Psoas muscle (tissue), 7 donors: ENCODE measurements at regions not wholly inside any gene's neighbourhood (a gene's known extent, or its start where the extent isn't known, plus 50 kb on each side); places are given as distances from the start of the nearest gene placed in this dataset.

Experiments
- ATAC-seq, 4 donors: fragments of 200-7000 bp; cut with Tn5 transposase; one replicate each; pipeline ENCODE4 v1.9.1; 2020; ENCODE audit warnings: moderate library complexity in 3 of 4, mild to moderate bottlenecking in 2 of 4
- DNase-seq, 2 donors: peaks; one replicate each; pipeline ENCODE4 v3.0.0-alpha.2; 2020
- H3K27ac ChIP-seq: fragments of 200-600 bp; one replicate; pipeline ENCODE4 v1.8.0; 2022
- H3K27me3 ChIP-seq, 3 donors: fragments of 200-600 bp in 1 of 3; one replicate each; pipeline versions ENCODE4 v1.6.1 to v1.8.0; 2013 to 2022; ENCODE audit warnings: low read length in 2 of 3, mild to moderate bottlenecking in 2 of 3, moderate library complexity in 1 of 3; ENCODE audit not compliant: insufficient read depth in 3 of 3
- H3K36me3 ChIP-seq, 2 donors: fragments of 200-600 bp in 1 of 2; one replicate each; pipeline versions ENCODE4 v1.6.1 to v1.8.0; 2013 to 2022; ENCODE audit warnings: low read depth in 1 of 2, mild to moderate bottlenecking in 1 of 2, moderate library complexity in 1 of 2; ENCODE audit not compliant: insufficient read depth in 1 of 2
- H3K4me1 ChIP-seq: fragments of 200-600 bp; one replicate; pipeline ENCODE4 v1.8.0; 2022
- H3K4me3 ChIP-seq: fragments of 200-600 bp; one replicate; pipeline ENCODE4 v1.8.0; 2022; ENCODE audit warnings: mild to moderate bottlenecking
- H3K9me3 ChIP-seq: fragments of 200-600 bp; one replicate; pipeline ENCODE4 v1.8.0; 2022
- WGBS, 3 donors: extraction: QIAGEN DNeasy Blood & Tissue Kit; methylation state at CpG; one replicate each; pipeline versions ENCODE4 v1.1.6 to v1.1.7; 2013; 5-methylcytosine and 5-hydroxymethylcytosine counted together
- intact Hi-C, 2 donors: fragments of 100-400 bp; cut with DNase I; formaldehyde crosslinking; loops; one replicate each; pipeline versions ENCODE4 v1.11.0 to v1.14.2; 2022
- TF ChIP-seq, protein P1 (sequence below): fragments of 200-600 bp; IDR thresholded peaks from one replicate; pipeline ENCODE4 v1.8.0; 2022; ENCODE audit warnings: antibody characterized with exemption
- donor health status: healthy with polysubstance abuse.
- donor health status: DM: no; HTN: no; CAD: no; lungs with moderate emphysema.
- donor health status: Bipolar disorder and iron deficiency.
- donor health status: healthy.
- donor health status: DM: yes; HTN: yes; CAD: no.
- donor health status: DM: no; HTN: no; CAD: no.
- donor health status: DM: yes; HTN: yes; CAD: no.

DNA sequence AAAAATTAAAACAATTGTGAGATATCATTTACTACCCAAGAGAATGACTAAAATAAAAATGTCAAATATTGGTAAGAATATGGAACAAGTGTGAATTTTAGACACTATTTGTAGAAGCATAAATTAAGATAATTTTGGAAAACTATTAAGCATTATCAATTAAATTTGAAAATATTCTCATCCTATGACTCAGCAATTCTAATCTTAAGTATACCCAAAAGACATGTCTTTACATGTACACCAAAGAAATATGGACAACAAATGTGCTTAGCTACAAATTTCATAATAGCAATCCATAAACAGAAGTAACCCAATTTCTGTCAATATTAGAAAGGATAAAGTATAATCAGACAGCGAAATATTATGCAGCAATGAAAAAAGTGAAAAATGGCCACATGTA lies 1032.2 kb upstream of the SEMA6D start:
- Histone ChIP-seq H3K27me3 (no peaks in the 10 kb centered on the region), H3K4me1 (no peaks in the 10 kb centered on the region), H3K9me3 (no peaks in the 10 kb centered on the region), H3K4me3 (no peak overlapping the region), H3K27ac (no peak overlapping the region), H3K36me3 (no peaks in the 10 kb centered on the region)
- TF ChIP-seq, protein P1, sequence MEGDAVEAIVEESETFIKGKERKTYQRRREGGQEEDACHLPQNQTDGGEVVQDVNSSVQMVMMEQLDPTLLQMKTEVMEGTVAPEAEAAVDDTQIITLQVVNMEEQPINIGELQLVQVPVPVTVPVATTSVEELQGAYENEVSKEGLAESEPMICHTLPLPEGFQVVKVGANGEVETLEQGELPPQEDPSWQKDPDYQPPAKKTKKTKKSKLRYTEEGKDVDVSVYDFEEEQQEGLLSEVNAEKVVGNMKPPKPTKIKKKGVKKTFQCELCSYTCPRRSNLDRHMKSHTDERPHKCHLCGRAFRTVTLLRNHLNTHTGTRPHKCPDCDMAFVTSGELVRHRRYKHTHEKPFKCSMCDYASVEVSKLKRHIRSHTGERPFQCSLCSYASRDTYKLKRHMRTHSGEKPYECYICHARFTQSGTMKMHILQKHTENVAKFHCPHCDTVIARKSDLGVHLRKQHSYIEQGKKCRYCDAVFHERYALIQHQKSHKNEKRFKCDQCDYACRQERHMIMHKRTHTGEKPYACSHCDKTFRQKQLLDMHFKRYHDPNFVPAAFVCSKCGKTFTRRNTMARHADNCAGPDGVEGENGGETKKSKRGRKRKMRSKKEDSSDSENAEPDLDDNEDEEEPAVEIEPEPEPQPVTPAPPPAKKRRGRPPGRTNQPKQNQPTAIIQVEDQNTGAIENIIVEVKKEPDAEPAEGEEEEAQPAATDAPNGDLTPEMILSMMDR, result no peak
- intact Hi-C loops, result no loop called here
- 0 to 83% (median 2%) methylated on average over 1 of the region's 1 CpG for WGBS, 3 donors
- DNase-seq, result no peak
- ATAC-seq, result no peak

DNA sequence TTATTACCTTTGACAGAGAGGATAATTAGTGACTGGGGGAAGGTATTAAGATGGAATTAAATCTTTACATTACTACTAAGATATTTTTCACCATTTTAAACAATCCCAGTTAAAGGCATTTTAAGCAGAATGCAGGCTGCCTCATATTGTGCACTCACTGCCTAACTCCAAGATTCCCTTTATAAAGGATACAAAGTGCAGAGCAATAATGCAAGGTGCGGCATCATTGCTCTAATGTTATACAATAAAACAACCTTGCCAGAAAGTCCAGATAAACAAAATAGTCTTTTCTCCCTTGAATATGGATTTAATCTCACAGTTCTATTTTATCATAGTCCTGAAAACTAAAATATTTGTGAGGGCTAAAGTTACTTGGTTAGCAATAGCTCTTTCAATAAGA lies 1031.6 kb upstream of the SEMA6D start:
- WGBS, 3 donors, result 97 to 100% (median 97%) methylated on average over 1 of the region's 1 CpG
- no peaks in the 10 kb centered on the region for H3K36me3 ChIP-seq
- no peak for ATAC-seq
- H3K4me1 ChIP-seq, result no peaks in the 10 kb centered on the region
- H3K27ac ChIP-seq, result no peak overlapping the region
- no peaks in the 10 kb centered on the region for H3K9me3 ChIP-seq
- intact Hi-C loops, result no loop called here
- no peak overlapping the region for H3K4me3 ChIP-seq
- H3K27me3 ChIP-seq, result no peaks in the 10 kb centered on the region
- no peak for DNase-seq
- TF ChIP-seq, protein P1, result no peak

DNA sequence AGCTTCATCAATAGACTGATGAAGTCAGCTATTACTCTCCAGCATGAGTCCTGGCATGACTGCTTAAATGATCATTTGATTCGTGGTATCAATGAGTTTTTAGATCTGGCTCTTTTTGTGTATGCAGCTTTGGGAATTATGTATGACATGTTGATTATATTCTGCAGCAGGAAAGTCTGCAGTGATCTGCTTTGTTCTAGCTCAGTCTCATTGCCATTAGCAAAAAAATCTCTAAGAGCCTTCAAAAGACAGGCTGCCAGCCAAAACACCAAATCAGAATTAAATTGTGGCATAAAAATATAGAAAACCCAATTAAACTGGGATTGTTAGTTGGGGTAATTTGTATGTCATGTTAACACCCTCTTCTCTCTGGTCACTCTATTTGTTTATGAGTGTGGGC lies 1021.0 kb upstream of the SEMA6D start:
- Histone ChIP-seq H3K27me3 (no peaks in the 10 kb centered on the region), H3K27ac (no peak overlapping the region), H3K4me1 (no peaks in the 10 kb centered on the region), H3K36me3 (no peaks in the 10 kb centered on the region), H3K9me3 (no peaks in the 10 kb centered on the region), H3K4me3 (no peak overlapping the region)
- intact Hi-C loops, result no loop called here
- TF ChIP-seq, protein P1, result no peak
- WGBS, 3 donors, result 31 to 46% (median 33%) methylated on average over 1 of the region's 1 CpG
- no peak for DNase-seq
- ATAC-seq, result no peak

DNA sequence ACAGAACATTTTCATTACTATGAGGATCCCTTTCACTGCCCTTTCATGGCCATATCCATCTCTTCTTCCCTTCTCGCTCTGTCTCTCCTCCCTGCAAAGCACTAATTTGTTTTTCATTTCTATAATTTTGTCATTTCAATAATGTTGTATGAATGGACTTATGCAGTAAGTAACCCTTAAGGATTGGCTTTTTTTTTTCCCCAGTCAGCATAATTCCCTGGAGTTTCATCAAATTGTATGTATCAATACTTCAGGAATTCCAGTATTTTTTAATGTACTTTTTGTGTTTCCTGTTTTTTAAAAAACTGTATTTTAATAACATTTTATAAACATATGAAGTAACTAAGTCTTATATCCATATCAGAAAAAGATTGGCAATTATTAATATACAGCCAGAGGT lies 1016.0 kb upstream of the SEMA6D start:
- WGBS, 3 donors, result 74 to 89% (median 88%) methylated on average over 1 of the region's 1 CpG
- ATAC-seq (no peak), DNase-seq (no peak)
- intact Hi-C loops, result no loop called here
- Histone ChIP-seq H3K4me1 (no peaks in the 10 kb centered on the region), H3K27me3 (no peaks in the 10 kb centered on the region), H3K36me3 (no peaks in the 10 kb centered on the region), H3K4me3 (no peak overlapping the region), H3K27ac (no peak overlapping the region), H3K9me3 (no peaks in the 10 kb centered on the region)
- TF ChIP-seq, protein P1, result no peak

DNA sequence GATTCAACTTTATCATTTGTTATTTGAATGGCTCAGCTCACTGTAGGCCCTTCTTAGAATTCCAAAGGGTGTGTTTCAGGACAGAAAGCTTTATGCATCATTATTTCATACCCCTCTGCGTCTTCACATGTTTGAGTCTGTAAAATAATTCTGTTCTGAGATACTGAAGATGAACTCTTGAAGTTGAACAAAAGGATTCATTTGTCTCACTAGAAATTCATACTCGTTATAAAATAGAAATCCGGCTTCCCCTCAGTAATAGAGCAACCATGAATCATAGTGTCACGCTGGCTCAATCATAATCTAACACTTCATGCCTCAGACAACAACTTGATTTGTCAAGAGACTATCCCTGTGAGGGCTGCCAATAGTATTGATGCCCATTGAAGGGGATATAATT lies 1015.4 kb upstream of the SEMA6D start:
- intact Hi-C loops, result no loop called here
- WGBS, 3 donors, result 52 to 53% (median 52%) methylated on average over 4 of the region's 4 CpGs
- ATAC-seq (no peak), DNase-seq (no peak)
- no peak overlapping the region for H3K4me3 ChIP-seq
- H3K9me3 ChIP-seq, result no peaks in the 10 kb centered on the region
- TF ChIP-seq, protein P1, result no peak
- H3K4me1 ChIP-seq, result no peaks in the 10 kb centered on the region
- H3K27me3 ChIP-seq, result no peaks in the 10 kb centered on the region
- H3K36me3 ChIP-seq, result no peaks in the 10 kb centered on the region
- no peak overlapping the region for H3K27ac ChIP-seq
